ENCODE measurements at regions not wholly inside any gene's neighbourhood (a gene's known extent, or its start where the extent isn't known, plus 50 kb on each side); places are given as distances from the start of the nearest gene placed in this dataset.
"Not testable (repeated sequence)": the region's sequence is repeated elsewhere in the genome, so short reads cannot be mapped to it uniquely, and the experiment has no call there.

DNA sequence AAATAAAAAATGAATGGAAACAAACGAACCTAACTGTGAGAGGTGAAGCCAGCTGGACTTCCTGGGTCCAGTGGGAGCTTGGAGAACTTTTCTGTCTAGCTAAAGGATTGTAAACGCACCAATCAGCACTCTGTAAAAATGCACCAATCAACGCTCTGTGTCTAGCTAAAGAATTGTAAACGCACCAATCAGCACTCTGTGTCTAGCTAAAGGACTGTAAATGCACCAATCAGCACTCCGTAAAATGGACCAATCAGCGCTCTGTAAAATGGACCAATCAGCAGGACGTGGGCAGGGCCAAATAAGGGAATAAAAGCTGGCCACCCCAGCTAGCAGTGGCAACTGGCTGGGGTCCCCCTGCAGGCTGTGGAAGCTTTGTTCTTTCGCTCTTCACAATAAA, 135.8 kb downstream of the ATP6V1G3 start:
- H3K4me3 ChIP-seq (replicated peaks in 1 of 3; ENCODE audit: insufficient read depth in 1 of 3, low read depth in 1 of 3, low read length in 3 of 3); H3K79me2 ChIP-seq (ENCODE audit: control insufficient read depth, insufficient read depth, low read length); DNase-seq (ENCODE audit: low read depth, low spot score); intact Hi-C loops (cut with micrococcal nuclease); H3K9me1 ChIP-seq (replicated peaks; ENCODE audit: control insufficient read depth, extremely low read depth, insufficient read depth, low read length); H3K4me2 ChIP-seq (ENCODE audit: insufficient read depth, low read length); CTCF ChIA-PET; H3K9me3 ChIP-seq (replicated peaks; ENCODE audit: control insufficient read depth, insufficient read depth, low read length); H3K4me1 ChIP-seq (ENCODE audit: control insufficient read depth, extremely low read depth, insufficient read depth, low read length); H3K27ac ChIP-seq (ENCODE audit: insufficient read depth, low read depth, low read length); H2AFZ ChIP-seq (ENCODE audit: low read depth, low read length); BruUV-seq (replicated peaks); H4K20me1 ChIP-seq (replicated peaks; ENCODE audit: control insufficient read depth, extremely low read depth, insufficient read depth, low read length); H3K9ac ChIP-seq (replicated peaks; ENCODE audit: extremely low read depth, insufficient read depth, low read length); POLR2A ChIA-PET; dilution Hi-C loops (cut with MboI; ENCODE audit: extremely low pct_ligation_motif_present, low sequenced_read_pairs); FAIRE-seq; H3K27me3 ChIP-seq (ENCODE audit: control insufficient read depth in 2 of 2, insufficient read depth in 2 of 2, low read length in 2 of 2); H3K36me3 ChIP-seq (ENCODE audit: control insufficient read depth in 2 of 2, extremely low read depth in 1 of 2, insufficient read depth in 2 of 2, low read length in 2 of 2): not testable (repeated sequence)

DNA sequence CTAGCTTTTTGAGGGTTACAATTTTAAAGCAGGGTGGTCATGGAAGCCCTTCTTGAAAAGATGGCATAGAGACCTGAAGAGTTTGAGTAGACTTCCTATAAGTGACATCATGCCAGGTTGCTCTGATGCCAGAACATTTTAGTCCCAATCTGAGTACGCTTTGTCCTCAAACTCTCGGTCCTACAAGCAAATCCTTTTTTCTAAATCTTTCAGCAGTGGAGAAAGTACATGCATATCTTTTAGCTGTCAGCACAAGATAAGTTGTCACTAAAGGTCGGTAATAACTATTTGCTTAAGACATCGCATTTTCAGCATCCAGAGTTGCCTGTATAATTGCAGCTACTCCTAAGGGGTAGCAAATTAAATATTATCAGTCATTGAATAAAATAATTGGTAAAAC, 140.4 kb downstream of the ATP6V1G3 start:
- no peak overlapping the region for H3K4me2 ChIP-seq (ENCODE audit: insufficient read depth, low read length)
- no peaks in the 10 kb centered on the region for H3K4me1 ChIP-seq (ENCODE audit: control insufficient read depth, extremely low read depth, insufficient read depth, low read length)
- H2AFZ ChIP-seq (ENCODE audit: low read depth, low read length): no peak overlapping the region
- dilution Hi-C loops (cut with MboI; ENCODE audit: extremely low pct_ligation_motif_present, low sequenced_read_pairs) (no loop called here), intact Hi-C loops (cut with micrococcal nuclease) (no loop called here)
- no peak for DNase-seq (ENCODE audit: low read depth, low spot score)
- no peak for FAIRE-seq
- H3K9me1 ChIP-seq (replicated peaks; ENCODE audit: control insufficient read depth, extremely low read depth, insufficient read depth, low read length): no peaks in the 10 kb centered on the region
- H3K27me3 ChIP-seq (ENCODE audit: control insufficient read depth in 2 of 2, insufficient read depth in 2 of 2, low read length in 2 of 2): no peaks in the 10 kb centered on the region
- TF ChIP-seq POLR2A (IDR thresholded peaks at IDR 0.05; ENCODE audit: low read depth, low read length) (no peak), EZH2 (IDR thresholded peaks at IDR 0.05; ENCODE audit: borderline replicate concordance, low read depth, low read length, severe bottlenecking) (no peak), MYC (IDR thresholded peaks at IDR 0.05; ENCODE audit: low read depth, low read length) (no peak), POLR2AphosphoS5 (IDR thresholded peaks at IDR 0.05; ENCODE audit: insufficient read depth, low read depth, low read length) (no peak), JUN (IDR thresholded peaks at IDR 0.05; ENCODE audit: borderline replicate concordance, insufficient read depth, insufficient read length, low read depth) (no peak), FOS (IDR thresholded peaks at IDR 0.05; ENCODE audit: borderline replicate concordance, insufficient read depth, low read length) (no peak), GATA2 (IDR thresholded peaks at IDR 0.05; ENCODE audit: insufficient read depth, insufficient read length, low read depth, low read length) (no peak)
- TF ChIP-seq, protein P1, sequence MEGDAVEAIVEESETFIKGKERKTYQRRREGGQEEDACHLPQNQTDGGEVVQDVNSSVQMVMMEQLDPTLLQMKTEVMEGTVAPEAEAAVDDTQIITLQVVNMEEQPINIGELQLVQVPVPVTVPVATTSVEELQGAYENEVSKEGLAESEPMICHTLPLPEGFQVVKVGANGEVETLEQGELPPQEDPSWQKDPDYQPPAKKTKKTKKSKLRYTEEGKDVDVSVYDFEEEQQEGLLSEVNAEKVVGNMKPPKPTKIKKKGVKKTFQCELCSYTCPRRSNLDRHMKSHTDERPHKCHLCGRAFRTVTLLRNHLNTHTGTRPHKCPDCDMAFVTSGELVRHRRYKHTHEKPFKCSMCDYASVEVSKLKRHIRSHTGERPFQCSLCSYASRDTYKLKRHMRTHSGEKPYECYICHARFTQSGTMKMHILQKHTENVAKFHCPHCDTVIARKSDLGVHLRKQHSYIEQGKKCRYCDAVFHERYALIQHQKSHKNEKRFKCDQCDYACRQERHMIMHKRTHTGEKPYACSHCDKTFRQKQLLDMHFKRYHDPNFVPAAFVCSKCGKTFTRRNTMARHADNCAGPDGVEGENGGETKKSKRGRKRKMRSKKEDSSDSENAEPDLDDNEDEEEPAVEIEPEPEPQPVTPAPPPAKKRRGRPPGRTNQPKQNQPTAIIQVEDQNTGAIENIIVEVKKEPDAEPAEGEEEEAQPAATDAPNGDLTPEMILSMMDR (IDR thresholded peaks at IDR 0.05; ENCODE audit: extremely low read depth in 1 of 2, insufficient read depth in 1 of 2, low read depth in 1 of 2, low read length in 2 of 2): no peak
- TF ChIP-seq, protein P2, sequence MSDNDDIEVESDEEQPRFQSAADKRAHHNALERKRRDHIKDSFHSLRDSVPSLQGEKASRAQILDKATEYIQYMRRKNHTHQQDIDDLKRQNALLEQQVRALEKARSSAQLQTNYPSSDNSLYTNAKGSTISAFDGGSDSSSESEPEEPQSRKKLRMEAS (IDR thresholded peaks at IDR 0.05; ENCODE audit: insufficient read depth, insufficient read length): no peak
- no peak overlapping the region for H3K4me3 ChIP-seq (replicated peaks in 1 of 3; ENCODE audit: insufficient read depth in 1 of 3, low read depth in 1 of 3, low read length in 3 of 3)
- no peaks in the 10 kb centered on the region for H4K20me1 ChIP-seq (replicated peaks; ENCODE audit: control insufficient read depth, extremely low read depth, insufficient read depth, low read length)
- no peaks in the 10 kb centered on the region for H3K9me3 ChIP-seq (replicated peaks; ENCODE audit: control insufficient read depth, insufficient read depth, low read length)
- H3K9ac ChIP-seq (replicated peaks; ENCODE audit: extremely low read depth, insufficient read depth, low read length): no peak overlapping the region
- POLR2A ChIA-PET: no interaction called here
- no peaks in the 10 kb centered on the region for H3K79me2 ChIP-seq (ENCODE audit: control insufficient read depth, insufficient read depth, low read length)
- CTCF ChIA-PET: interaction anchor here (1.3 to 1.5 kb wide), 2 partner anchors 9 to 286 kb away, joined by 3 read pairs; no protein-coding TSS in a partner anchor
- no peak overlapping the region for H3K27ac ChIP-seq (ENCODE audit: insufficient read depth, low read depth, low read length)
- H3K36me3 ChIP-seq (ENCODE audit: control insufficient read depth in 2 of 2, extremely low read depth in 1 of 2, insufficient read depth in 2 of 2, low read length in 2 of 2): no peaks in the 10 kb centered on the region
- no TSS peak for BruUV-seq (replicated peaks)
